22Rv1 (cell line): ENCODE measurements at regions not wholly inside any gene's neighbourhood (a gene's known extent, or its start where the extent isn't known, plus 50 kb on each side); places are given as distances from the start of the nearest gene placed in this dataset.

Source experiments
- ZFX ChIP-seq: fragments of 450-650 bp; IDR thresholded peaks from 2 replicates; pipeline ENCODE4 v1.6.1; 2017; ENCODE audit warnings: antibody characterized with exemption, borderline replicate concordance
- TF ChIP-seq, protein P1 (sequence below): fragments of 450-650 bp; IDR thresholded peaks from 2 replicates; pipeline ENCODE4 v1.5.1; 2017; ENCODE audit warnings: mild to moderate bottlenecking

DNA sequence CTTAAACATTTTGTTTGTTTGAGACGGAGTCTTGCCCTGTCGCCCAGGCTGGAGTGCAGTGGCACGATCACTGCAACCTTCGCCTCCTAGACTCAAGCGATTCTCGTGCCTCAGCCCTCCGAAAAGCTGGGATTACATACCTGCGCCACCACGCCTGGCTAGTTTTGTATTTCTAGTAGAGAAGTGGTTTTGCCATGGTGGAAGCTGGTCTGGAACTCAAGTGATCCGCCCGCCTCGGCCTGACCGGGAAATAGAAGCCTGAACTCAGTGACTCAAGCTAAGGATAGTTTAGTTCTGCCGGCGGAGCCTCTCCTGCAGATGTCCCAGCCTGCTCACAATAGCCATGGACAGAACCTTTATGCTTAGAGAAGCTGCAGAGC, 53.0 kb upstream of the ZNF254 start:
- TF ChIP-seq, protein P1, sequence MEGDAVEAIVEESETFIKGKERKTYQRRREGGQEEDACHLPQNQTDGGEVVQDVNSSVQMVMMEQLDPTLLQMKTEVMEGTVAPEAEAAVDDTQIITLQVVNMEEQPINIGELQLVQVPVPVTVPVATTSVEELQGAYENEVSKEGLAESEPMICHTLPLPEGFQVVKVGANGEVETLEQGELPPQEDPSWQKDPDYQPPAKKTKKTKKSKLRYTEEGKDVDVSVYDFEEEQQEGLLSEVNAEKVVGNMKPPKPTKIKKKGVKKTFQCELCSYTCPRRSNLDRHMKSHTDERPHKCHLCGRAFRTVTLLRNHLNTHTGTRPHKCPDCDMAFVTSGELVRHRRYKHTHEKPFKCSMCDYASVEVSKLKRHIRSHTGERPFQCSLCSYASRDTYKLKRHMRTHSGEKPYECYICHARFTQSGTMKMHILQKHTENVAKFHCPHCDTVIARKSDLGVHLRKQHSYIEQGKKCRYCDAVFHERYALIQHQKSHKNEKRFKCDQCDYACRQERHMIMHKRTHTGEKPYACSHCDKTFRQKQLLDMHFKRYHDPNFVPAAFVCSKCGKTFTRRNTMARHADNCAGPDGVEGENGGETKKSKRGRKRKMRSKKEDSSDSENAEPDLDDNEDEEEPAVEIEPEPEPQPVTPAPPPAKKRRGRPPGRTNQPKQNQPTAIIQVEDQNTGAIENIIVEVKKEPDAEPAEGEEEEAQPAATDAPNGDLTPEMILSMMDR, result no peak
- TF ChIP-seq ZFX, result no peak
